Smooth muscle cell (in vitro differentiated cells): ENCODE measurements at regions not wholly inside any gene's neighbourhood (a gene's known extent, or its start where the extent isn't known, plus 50 kb on each side); places are given as distances from the start of the nearest gene placed in this dataset.

Experiments
- DNase-seq: peaks from one replicate; lab custom pipeline; 2025; ENCODE audit not compliant: unreplicated experiment; lab: John Stamatoyannopoulos, UW
- H2AFZ ChIP-seq: fragments of 200-600 bp; sonication (generic); 2 replicates; pipeline ENCODE4 v1.6.0; 2016; ENCODE audit warnings: antibody characterized with exemption, low read depth, mild to moderate bottlenecking
- H3F3A ChIP-seq: fragments of 200-600 bp; sonication (generic); 2 replicates; pipeline ENCODE4 v1.6.0; 2017; ENCODE audit warnings: antibody characterized with exemption, low read depth
- H3K27ac ChIP-seq: fragments of 200-600 bp; sonication (generic); 2 replicates; pipeline ENCODE4 v1.5.1; 2016; ENCODE audit warnings: low read depth, mild to moderate bottlenecking
- H3K27me3 ChIP-seq: fragments of 200-600 bp; sonication (generic); 2 replicates; pipeline ENCODE4 v1.6.1; 2016; ENCODE audit warnings: low read depth, mild to moderate bottlenecking
- H3K36me3 ChIP-seq: fragments of 200-600 bp; sonication (generic); 2 replicates; pipeline ENCODE4 v1.5.1; 2016; ENCODE audit warnings: low read depth
- H3K4me1 ChIP-seq: fragments of 200-600 bp; sonication (generic); 2 replicates; pipeline ENCODE4 v1.5.1; 2016; ENCODE audit warnings: low read depth
- H3K4me2 ChIP-seq: fragments of 200-600 bp; sonication (generic); 2 replicates; pipeline ENCODE4 v1.6.0; 2016; ENCODE audit warnings: mild to moderate bottlenecking
- H3K4me3 ChIP-seq: fragments of 200-600 bp; sonication (generic); 2 replicates; pipeline ENCODE4 v1.5.1; 2016; ENCODE audit warnings: mild to moderate bottlenecking
- H3K79me2 ChIP-seq: fragments of 200-600 bp; sonication (generic); 2 replicates; pipeline ENCODE4 v1.6.0; 2016; ENCODE audit warnings: low read depth, mild to moderate bottlenecking
- H3K9ac ChIP-seq: fragments of 200-600 bp; sonication (generic); 2 replicates; pipeline ENCODE4 v1.6.0; 2016; ENCODE audit warnings: low read depth
- H3K9me3 ChIP-seq: fragments of 200-600 bp; sonication (generic); replicated peaks from 2 replicates; pipeline ENCODE4 v1.5.1; 2016; ENCODE audit warnings: low read depth
- H4K20me1 ChIP-seq: fragments of 200-600 bp; sonication (generic); 2 replicates; pipeline ENCODE4 v1.6.0; 2016; ENCODE audit warnings: low read depth
- CTCF ChIP-seq: fragments of 200-600 bp; sonication (generic); IDR thresholded peaks from 2 replicates; pipeline ENCODE4 v1.5.1; 2017; ENCODE audit warnings: borderline replicate concordance, mild to moderate bottlenecking, antibody characterized with exemption; ENCODE audit not compliant: insufficient read depth, poor library complexity, severe bottlenecking
- WGBS: methylation state at CpG from one replicate; pipeline ENCODE4 v1.1.7; 2016; ENCODE audit warnings: low lambda C conversion rate; 5-methylcytosine and 5-hydroxymethylcytosine counted together

- Histone ChIP-seq H3K36me3 (no peaks in the 10 kb centered on the region), H2AFZ (no peak overlapping the region), H3K4me1 (peaks cover 6% of the 10 kb centered on the region), H3K4me2 (peak overlapping the region; percentile 37), H3F3A (no peaks in the 10 kb centered on the region), H3K9me3 (no peaks in the 10 kb centered on the region), H3K27ac (no peak overlapping the region), H3K79me2 (no peaks in the 10 kb centered on the region), H4K20me1 (no peaks in the 10 kb centered on the region), H3K27me3 (no peaks in the 10 kb centered on the region), H3K9ac (no peak overlapping the region), H3K4me3 (no peak overlapping the region)
- TF ChIP-seq CTCF: no peak
- DNase-seq: no peak
- WGBS: 30% methylated on average over 4 of the region's 4 CpGs
Observed at GRCh38 chr10:36602374-36602773, 523.0 kb upstream of the ANKRD30A start.

GRCh38 chr10:36597756-36598320 lies 527.6 kb upstream of the ANKRD30A start:
- Histone ChIP-seq H3K9ac (no peak overlapping the region), H3F3A (no peaks in the 10 kb centered on the region), H3K9me3 (no peaks in the 10 kb centered on the region), H3K27me3 (no peaks in the 10 kb centered on the region), H3K4me1 (peaks cover 6% of the 10 kb centered on the region), H3K79me2 (no peaks in the 10 kb centered on the region), H3K4me2 (no peak overlapping the region), H4K20me1 (no peaks in the 10 kb centered on the region), H3K36me3 (no peaks in the 10 kb centered on the region), H2AFZ (no peak overlapping the region), H3K27ac (no peak overlapping the region), H3K4me3 (no peak overlapping the region)
- TF ChIP-seq CTCF: no peak
- no peak for DNase-seq
- 53% methylated on average over 3 of the region's 3 CpGs for WGBS

- H3K9me3 ChIP-seq: no peaks in the 10 kb centered on the region
- no peaks in the 10 kb centered on the region for H3K27me3 ChIP-seq
- TF ChIP-seq CTCF: no peak
- no peak overlapping the region for H3K4me2 ChIP-seq
- 93% methylated on average over 5 of the region's 5 CpGs for WGBS
- H3F3A ChIP-seq: no peaks in the 10 kb centered on the region
- no peak overlapping the region for H3K27ac ChIP-seq
- no peaks in the 10 kb centered on the region for H4K20me1 ChIP-seq
- no peak overlapping the region for H3K9ac ChIP-seq
- H3K36me3 ChIP-seq: no peaks in the 10 kb centered on the region
- no peak for DNase-seq
- no peaks in the 10 kb centered on the region for H3K4me1 ChIP-seq
- H2AFZ ChIP-seq: no peak overlapping the region
- H3K4me3 ChIP-seq: no peak overlapping the region
- no peaks in the 10 kb centered on the region for H3K79me2 ChIP-seq
Observed at GRCh38 chr10:36592964-36593363, 532.4 kb upstream of the ANKRD30A start.

- no peaks in the 10 kb centered on the region for H3K79me2 ChIP-seq
- no peaks in the 10 kb centered on the region for H3K4me1 ChIP-seq
- no peak overlapping the region for H3K4me3 ChIP-seq
- H3K4me2 ChIP-seq: no peak overlapping the region
- H3K36me3 ChIP-seq: no peaks in the 10 kb centered on the region
- no peaks in the 10 kb centered on the region for H3K27me3 ChIP-seq
- H2AFZ ChIP-seq: no peak overlapping the region
- no peaks in the 10 kb centered on the region for H3F3A ChIP-seq
- DNase-seq: no peak
- H3K27ac ChIP-seq: no peak overlapping the region
- WGBS: 93% methylated on average over 2 of the region's 2 CpGs
- no peaks in the 10 kb centered on the region for H3K9me3 ChIP-seq
- H4K20me1 ChIP-seq: no peaks in the 10 kb centered on the region
- no peak overlapping the region for H3K9ac ChIP-seq
- no peak for TF ChIP-seq CTCF
Observed at GRCh38 chr10:36591436-36591835, 534.0 kb upstream of the ANKRD30A start.
